ENCODE measurements at regions not wholly inside any gene's neighbourhood (a gene's known extent, or its start where the extent isn't known, plus 50 kb on each side); places are given as distances from the start of the nearest gene placed in this dataset.

DNA sequence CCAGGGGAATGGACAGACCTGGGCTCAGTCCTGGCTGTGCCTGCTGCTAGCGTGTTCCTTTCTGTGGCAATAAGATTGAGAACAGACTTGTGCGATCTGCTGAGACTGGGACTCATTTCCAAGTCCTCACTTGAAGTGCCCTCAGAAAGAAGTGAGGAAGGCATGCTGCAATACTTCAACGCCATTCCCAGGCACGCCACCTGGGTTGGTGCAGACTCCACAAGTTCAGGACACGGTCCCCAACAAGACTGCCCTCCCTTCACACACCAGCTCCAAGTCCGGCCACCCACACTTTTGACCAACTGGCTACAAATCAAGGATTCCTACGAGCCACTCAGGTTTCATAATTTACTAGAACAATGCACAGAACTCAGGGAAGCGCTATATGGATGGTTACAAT, 391.8 kb upstream of the SULF2 start:
- no peak for DNase-seq (ENCODE audit: low read depth)
- H3K4me3 ChIP-seq (ENCODE audit: low read depth, low read length): no peak overlapping the region
- no peak for TF ChIP-seq POLR2A (IDR thresholded peaks at IDR 0.05; ENCODE audit: extremely low read depth, insufficient read length)
- no peak for TF ChIP-seq MYC (IDR thresholded peaks at IDR 0.05; ENCODE audit: low read depth, low read length)
- TF ChIP-seq MAX (IDR thresholded peaks at IDR 0.05; ENCODE audit: low read depth, low read length): no peak
- TF ChIP-seq, protein P1, sequence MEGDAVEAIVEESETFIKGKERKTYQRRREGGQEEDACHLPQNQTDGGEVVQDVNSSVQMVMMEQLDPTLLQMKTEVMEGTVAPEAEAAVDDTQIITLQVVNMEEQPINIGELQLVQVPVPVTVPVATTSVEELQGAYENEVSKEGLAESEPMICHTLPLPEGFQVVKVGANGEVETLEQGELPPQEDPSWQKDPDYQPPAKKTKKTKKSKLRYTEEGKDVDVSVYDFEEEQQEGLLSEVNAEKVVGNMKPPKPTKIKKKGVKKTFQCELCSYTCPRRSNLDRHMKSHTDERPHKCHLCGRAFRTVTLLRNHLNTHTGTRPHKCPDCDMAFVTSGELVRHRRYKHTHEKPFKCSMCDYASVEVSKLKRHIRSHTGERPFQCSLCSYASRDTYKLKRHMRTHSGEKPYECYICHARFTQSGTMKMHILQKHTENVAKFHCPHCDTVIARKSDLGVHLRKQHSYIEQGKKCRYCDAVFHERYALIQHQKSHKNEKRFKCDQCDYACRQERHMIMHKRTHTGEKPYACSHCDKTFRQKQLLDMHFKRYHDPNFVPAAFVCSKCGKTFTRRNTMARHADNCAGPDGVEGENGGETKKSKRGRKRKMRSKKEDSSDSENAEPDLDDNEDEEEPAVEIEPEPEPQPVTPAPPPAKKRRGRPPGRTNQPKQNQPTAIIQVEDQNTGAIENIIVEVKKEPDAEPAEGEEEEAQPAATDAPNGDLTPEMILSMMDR (IDR thresholded peaks at IDR 0.05; ENCODE audit: low read depth, low read length): no peak

GRCh38 chr20:48176139-48176538, 390.9 kb upstream of the SULF2 start:
- TF ChIP-seq, protein P1 (IDR thresholded peaks at IDR 0.05; ENCODE audit: low read depth, low read length): no peak
- no peak for TF ChIP-seq POLR2A (IDR thresholded peaks at IDR 0.05; ENCODE audit: extremely low read depth, insufficient read length)
- TF ChIP-seq MAX (IDR thresholded peaks at IDR 0.05; ENCODE audit: low read depth, low read length): no peak
- TF ChIP-seq MYC (IDR thresholded peaks at IDR 0.05; ENCODE audit: low read depth, low read length): no peak
- no peak for DNase-seq (ENCODE audit: low read depth)
- no peak overlapping the region for H3K4me3 ChIP-seq (ENCODE audit: low read depth, low read length)

GRCh38 chr20:48175261-48175660, 390.0 kb upstream of the SULF2 start:
- no peak for DNase-seq (ENCODE audit: low read depth)
- H3K4me3 ChIP-seq (ENCODE audit: low read depth, low read length): no peak overlapping the region
- TF ChIP-seq, protein P1 (IDR thresholded peaks at IDR 0.05; ENCODE audit: low read depth, low read length): no peak
- TF ChIP-seq MAX (IDR thresholded peaks at IDR 0.05; ENCODE audit: low read depth, low read length): no peak
- TF ChIP-seq MYC (IDR thresholded peaks at IDR 0.05; ENCODE audit: low read depth, low read length): no peak
- no peak for TF ChIP-seq POLR2A (IDR thresholded peaks at IDR 0.05; ENCODE audit: extremely low read depth, insufficient read length)

DNA sequence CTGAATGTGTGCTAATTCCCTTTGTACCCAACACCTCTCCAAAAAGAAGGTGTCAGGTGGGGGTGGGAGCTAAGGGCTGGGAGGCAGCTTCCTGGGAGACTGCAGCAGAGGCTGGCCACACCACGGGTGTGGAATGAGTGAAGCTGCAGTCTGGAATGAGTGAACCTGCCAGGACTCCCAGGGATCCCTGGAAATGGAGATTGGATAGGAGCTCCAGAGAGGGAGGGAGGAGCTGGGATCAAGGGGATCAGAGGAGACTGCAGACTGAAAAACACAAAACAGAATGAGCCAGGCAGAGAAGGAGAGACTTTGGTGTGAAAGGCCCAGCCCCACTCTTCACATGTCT, 387.0 kb upstream of the SULF2 start:
- no peak for DNase-seq (ENCODE audit: low read depth)
- TF ChIP-seq MAX (IDR thresholded peaks at IDR 0.05; ENCODE audit: low read depth, low read length) (no peak), POLR2A (IDR thresholded peaks at IDR 0.05; ENCODE audit: extremely low read depth, insufficient read length) (no peak), MYC (IDR thresholded peaks at IDR 0.05; ENCODE audit: low read depth, low read length) (no peak)
- TF ChIP-seq, protein P1 (IDR thresholded peaks at IDR 0.05; ENCODE audit: low read depth, low read length): no peak
- no peak overlapping the region for H3K4me3 ChIP-seq (ENCODE audit: low read depth, low read length)

DNA sequence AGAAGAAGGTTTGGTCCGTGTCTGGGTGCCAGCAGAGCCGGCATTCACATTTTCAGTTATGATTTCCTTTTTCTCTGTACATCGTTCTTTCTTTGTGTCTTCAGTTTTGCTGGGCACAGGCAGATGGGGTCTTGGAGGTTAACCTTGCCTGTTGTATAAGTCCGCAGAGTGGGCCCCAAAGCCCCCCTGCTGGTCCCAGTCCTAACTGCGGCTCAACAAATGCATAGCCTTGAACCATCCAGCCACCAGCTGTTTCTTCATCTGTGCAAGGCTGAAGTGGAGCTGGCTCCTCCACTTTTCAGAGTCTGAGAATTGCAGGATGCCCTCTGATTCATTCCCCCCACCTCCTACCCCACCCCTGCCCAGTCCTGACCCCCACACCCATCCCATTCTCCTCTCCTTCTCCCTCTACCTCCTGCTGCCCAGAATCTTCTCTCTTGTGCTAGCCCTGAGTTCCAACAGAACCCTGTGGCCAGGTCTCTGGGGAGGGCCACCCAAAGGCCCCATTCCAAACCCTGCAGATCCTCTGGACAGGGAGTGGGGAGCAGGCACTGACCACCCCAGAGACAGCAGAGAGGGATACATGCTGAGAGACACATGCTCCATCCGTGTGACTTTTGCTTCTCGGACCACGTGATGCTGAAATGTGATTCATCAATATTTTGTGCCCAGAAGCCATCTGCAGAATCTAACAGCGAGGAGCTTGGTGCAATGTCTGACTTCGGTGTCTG, 386.5 kb upstream of the SULF2 start:
- DNase-seq (ENCODE audit: low read depth): no peak
- TF ChIP-seq, protein P1 (IDR thresholded peaks at IDR 0.05; ENCODE audit: low read depth, low read length): no peak
- TF ChIP-seq MAX (IDR thresholded peaks at IDR 0.05; ENCODE audit: low read depth, low read length) (no peak), POLR2A (IDR thresholded peaks at IDR 0.05; ENCODE audit: extremely low read depth, insufficient read length) (no peak), MYC (IDR thresholded peaks at IDR 0.05; ENCODE audit: low read depth, low read length) (no peak)
- no peak overlapping the region for H3K4me3 ChIP-seq (ENCODE audit: low read depth, low read length)
